ENCODE measurements at regions not wholly inside any gene's neighbourhood (a gene's known extent, or its start where the extent isn't known, plus 50 kb on each side); places are given as distances from the start of the nearest gene placed in this dataset.

- TF ChIP-seq CTCF (conservative IDR thresholded peaks at IDR 0.05 in 1 of 2, IDR thresholded peaks at IDR 0.05 in 1 of 2; ENCODE audit: low read depth in 1 of 2, low read length in 2 of 2), result no peak
- no peak for TF ChIP-seq EZH2 (IDR thresholded peaks at IDR 0.05; ENCODE audit: low read length, missing control alignments)
Measured at GRCh38 chr3:164406281-164406680, 672.0 kb downstream of the SI start.
